HAP-1 (cell line): ENCODE measurements at regions not wholly inside any gene's neighbourhood (a gene's known extent, or its start where the extent isn't known, plus 50 kb on each side); places are given as distances from the start of the nearest gene placed in this dataset.
A peak's percentile ranks its signal among the peaks of the same experiment; 100 is the strongest.
"Not testable (repeated sequence)": the region's sequence is repeated elsewhere in the genome, so short reads cannot be mapped to it uniquely, and the experiment has no call there.

ENCODE experiments used
- DNase-seq, 2 experiments: peaks; one replicate each; pipeline ENCODE4 v3.0.0-alpha.2; 2016 to 2020; ENCODE audit warnings: low spot score in 2 of 2
- H3K27me3 ChIP-seq: fragments of 250-450 bp; sonication (Bioruptor Pico); 2 replicates; pipeline ENCODE4 v1.5.1; 2020; ENCODE audit warnings: low read depth, mild to moderate bottlenecking, moderate library complexity
- H3K36me3 ChIP-seq: fragments of 250-450 bp; sonication (Bioruptor Pico); replicated peaks from 2 replicates; pipeline ENCODE4 v1.5.1; 2020; ENCODE audit warnings: mild to moderate bottlenecking
- H3K4me1 ChIP-seq: fragments of 250-450 bp; sonication (Bioruptor Pico); 2 replicates; pipeline ENCODE4 v1.5.1; 2020; ENCODE audit warnings: mild to moderate bottlenecking
- H3K4me3 ChIP-seq: fragments of 250-450 bp; sonication (Bioruptor Pico); 2 replicates; pipeline ENCODE4 v1.5.1; 2020; ENCODE audit warnings: mild to moderate bottlenecking, moderate library complexity
- H3K9me3 ChIP-seq: fragments of 250-450 bp; sonication (Bioruptor Pico); 2 replicates; pipeline ENCODE4 v1.5.1; 2020; ENCODE audit warnings: mild to moderate bottlenecking, moderate library complexity
- in situ Hi-C: fragments of 300-500 bp; cut with MboI; formaldehyde crosslinking; loops from 3 replicates; pipeline ENCODE4 v1.14.3; 2020; ENCODE audit warnings: low sequenced_read_pairs, inconsistent platforms, mixed read lengths

- Histone ChIP-seq H3K4me3 (no peak overlapping the region), H3K4me1 (no peaks in the 10 kb centered on the region), H3K9me3 (no peaks in the 10 kb centered on the region), H3K27me3 (no peaks in the 10 kb centered on the region), H3K36me3 (no peaks in the 10 kb centered on the region)
- in situ Hi-C loops = no loop called here
- DNase-seq = peak in 1 of 2 experiments; percentile 30
Measured at GRCh38 chr18:68172842-68173549, 541.9 kb downstream of the TMX3 start.

GRCh38 chr18:68164909-68165308 is 550.0 kb downstream of the TMX3 start:
- H3K9me3 ChIP-seq = no peaks in the 10 kb centered on the region
- H3K4me3 ChIP-seq = no peak overlapping the region
- no peaks in the 10 kb centered on the region for H3K36me3 ChIP-seq
- H3K4me1 ChIP-seq = no peaks in the 10 kb centered on the region
- no peak for DNase-seq
- in situ Hi-C loops = no loop called here
- no peaks in the 10 kb centered on the region for H3K27me3 ChIP-seq

DNA sequence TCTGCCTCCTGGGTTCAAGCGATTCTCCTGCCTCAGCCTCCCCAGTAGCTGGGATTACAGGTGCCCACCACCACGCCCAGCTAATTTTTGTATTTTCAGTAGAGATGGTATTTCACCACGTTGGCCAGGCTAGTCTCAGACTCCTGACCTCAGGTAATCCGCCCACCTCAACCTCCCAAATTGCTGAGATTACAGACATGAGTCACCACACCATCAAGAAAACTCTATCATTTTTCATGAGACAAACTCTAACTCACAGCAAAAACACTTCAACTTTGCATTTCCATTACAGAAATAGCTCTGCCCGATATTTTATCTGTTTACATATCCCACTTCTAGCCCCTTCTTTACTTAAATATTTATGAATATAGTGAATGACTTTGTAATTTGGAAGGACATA is 561.1 kb downstream of the TMX3 start:
- H3K36me3 ChIP-seq, DNase-seq, H3K9me3 ChIP-seq, in situ Hi-C loops, H3K4me1 ChIP-seq, H3K27me3 ChIP-seq, H3K4me3 ChIP-seq: not testable (repeated sequence)

DNA sequence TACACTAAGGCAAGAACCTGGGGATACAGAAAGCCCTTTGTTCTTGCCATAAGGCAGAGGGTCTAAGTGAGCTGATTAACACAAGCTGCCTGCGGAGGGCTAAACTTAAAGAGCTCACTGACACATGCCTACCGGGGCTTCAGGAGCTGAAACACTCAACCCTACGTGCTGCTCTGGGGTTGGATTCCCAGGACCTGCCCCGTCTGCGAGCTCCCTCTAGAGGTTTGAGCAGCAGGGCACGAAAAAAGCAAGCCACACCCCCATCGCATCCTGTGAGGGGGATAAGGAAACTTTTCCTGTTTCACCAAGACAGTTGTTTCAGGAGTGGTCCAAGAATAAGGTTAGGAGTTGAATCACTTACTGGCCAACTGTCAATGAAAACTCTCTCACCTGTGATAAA is 562.1 kb downstream of the TMX3 start:
- in situ Hi-C loops = no loop called here
- H3K36me3 ChIP-seq = no peaks in the 10 kb centered on the region
- no peaks in the 10 kb centered on the region for H3K27me3 ChIP-seq
- DNase-seq = peak in 1 of 2 experiments; percentile 25
- no peaks in the 10 kb centered on the region for H3K9me3 ChIP-seq
- H3K4me1 ChIP-seq = no peaks in the 10 kb centered on the region
- H3K4me3 ChIP-seq = no peak overlapping the region

GRCh38 chr18:68150961-68151360 is 563.9 kb downstream of the TMX3 start:
- no peaks in the 10 kb centered on the region for H3K27me3 ChIP-seq
- no peak for DNase-seq
- no peaks in the 10 kb centered on the region for H3K4me1 ChIP-seq
- in situ Hi-C loops = no loop called here
- H3K9me3 ChIP-seq = no peaks in the 10 kb centered on the region
- no peaks in the 10 kb centered on the region for H3K36me3 ChIP-seq
- H3K4me3 ChIP-seq = no peak overlapping the region

DNA sequence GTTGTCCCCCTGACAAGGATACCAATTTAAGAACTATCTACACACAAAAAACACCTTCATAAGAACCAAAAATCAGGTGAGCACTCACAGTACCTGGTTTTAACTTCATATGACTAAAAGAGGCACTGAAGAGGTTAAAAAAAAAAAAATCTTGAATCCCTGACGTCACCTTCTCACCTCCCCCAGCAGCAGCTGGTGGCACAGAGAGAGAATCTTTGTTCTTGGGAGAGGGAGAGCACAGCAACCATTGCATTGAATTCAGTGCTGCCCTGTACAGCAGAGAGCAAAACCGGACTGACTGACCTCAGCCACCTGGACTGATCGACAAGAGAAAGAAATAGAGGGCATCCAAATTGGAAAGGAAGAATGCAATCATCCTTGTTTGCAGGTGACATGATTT is 566.0 kb downstream of the TMX3 start:
- H3K36me3 ChIP-seq = no peaks in the 10 kb centered on the region
- H3K9me3 ChIP-seq = no peaks in the 10 kb centered on the region
- H3K27me3 ChIP-seq = no peaks in the 10 kb centered on the region
- in situ Hi-C loops = no loop called here
- DNase-seq = no peak
- no peak overlapping the region for H3K4me3 ChIP-seq
- H3K4me1 ChIP-seq = no peaks in the 10 kb centered on the region

- in situ Hi-C loops = no loop called here
Measured at GRCh38 chr18:68147728-68148127, 567.2 kb downstream of the TMX3 start.

DNA sequence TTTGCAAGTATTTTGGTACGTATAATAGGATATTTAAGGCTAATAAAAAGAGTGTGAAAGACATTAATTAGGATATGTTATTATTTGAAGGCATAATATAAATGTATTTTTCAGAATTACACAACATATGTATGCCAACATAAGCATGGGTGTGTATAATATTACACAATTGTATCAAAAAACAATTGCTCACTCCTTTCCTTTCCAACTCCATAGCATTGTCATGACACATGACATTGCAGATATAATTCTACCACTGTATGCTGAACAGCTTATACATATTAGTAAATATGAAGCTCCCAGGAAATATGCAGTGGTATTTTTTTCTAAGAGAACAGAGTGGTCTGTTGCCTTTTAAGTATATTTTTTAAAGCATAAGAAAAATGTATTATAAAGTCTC is 593.1 kb downstream of the TMX3 start:
- in situ Hi-C loops = no loop called here
- Histone ChIP-seq H3K4me3 (no peak overlapping the region), H3K36me3 (no peaks in the 10 kb centered on the region), H3K9me3 (no peaks in the 10 kb centered on the region), H3K4me1 (no peaks in the 10 kb centered on the region), H3K27me3 (no peaks in the 10 kb centered on the region)
- DNase-seq = no peak

More at GRCh38 chr18:68147728-68148127, 567.2 kb downstream of the TMX3 start:
- Histone ChIP-seq H3K4me3 (no peak overlapping the region), H3K27me3 (no peaks in the 10 kb centered on the region), H3K4me1 (no peaks in the 10 kb centered on the region), H3K9me3 (no peaks in the 10 kb centered on the region), H3K36me3 (no peaks in the 10 kb centered on the region)
- DNase-seq = no peak

- no peak for DNase-seq
- Histone ChIP-seq H3K27me3 (no peaks in the 10 kb centered on the region), H3K9me3 (no peaks in the 10 kb centered on the region), H3K4me3 (no peak overlapping the region), H3K36me3 (no peaks in the 10 kb centered on the region), H3K4me1 (no peaks in the 10 kb centered on the region)
- in situ Hi-C loops = no loop called here
Measured at GRCh38 chr18:68121308-68121707, 593.6 kb downstream of the TMX3 start.

DNA sequence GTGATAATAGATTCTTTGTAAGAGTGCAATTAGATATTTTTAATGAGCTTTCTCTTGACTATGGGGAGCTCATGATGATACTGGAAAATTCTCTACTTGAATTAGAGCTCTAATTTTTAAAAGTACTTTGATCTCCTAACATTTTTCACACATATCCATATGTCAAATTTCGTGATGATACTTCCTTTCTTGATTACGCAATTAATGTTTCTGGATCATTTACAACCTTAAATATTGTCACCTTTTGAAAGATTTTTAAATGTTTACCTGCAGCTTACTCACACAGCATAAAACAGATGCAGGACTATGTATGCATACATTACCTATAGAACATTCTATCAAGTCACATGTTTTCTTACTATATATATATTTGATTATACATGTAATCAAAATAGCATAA is 598.5 kb upstream of the DSEL start:
- Histone ChIP-seq H3K4me3 (no peak overlapping the region), H3K36me3 (no peaks in the 10 kb centered on the region), H3K27me3 (no peaks in the 10 kb centered on the region), H3K9me3 (no peaks in the 10 kb centered on the region), H3K4me1 (no peaks in the 10 kb centered on the region)
- no peak for DNase-seq
- in situ Hi-C loops = no loop called here

- Histone ChIP-seq H3K27me3 (no peaks in the 10 kb centered on the region), H3K4me1 (no peaks in the 10 kb centered on the region), H3K9me3 (no peaks in the 10 kb centered on the region), H3K36me3 (no peaks in the 10 kb centered on the region), H3K4me3 (no peak overlapping the region)
- no peak for DNase-seq
- in situ Hi-C loops = no loop called here
Measured at GRCh38 chr18:68104036-68104435, 587.5 kb upstream of the DSEL start.

GRCh38 chr18:68103561-68103960 is 587.0 kb upstream of the DSEL start:
- no peak for DNase-seq
- H3K27me3 ChIP-seq = no peaks in the 10 kb centered on the region
- no peaks in the 10 kb centered on the region for H3K36me3 ChIP-seq
- no peaks in the 10 kb centered on the region for H3K9me3 ChIP-seq
- no peaks in the 10 kb centered on the region for H3K4me1 ChIP-seq
- in situ Hi-C loops = no loop called here
- H3K4me3 ChIP-seq = no peak overlapping the region

- H3K4me1 ChIP-seq = no peaks in the 10 kb centered on the region
- no peak overlapping the region for H3K4me3 ChIP-seq
- no peak for DNase-seq
- H3K27me3 ChIP-seq = no peaks in the 10 kb centered on the region
- in situ Hi-C loops = no loop called here
- H3K36me3 ChIP-seq = no peaks in the 10 kb centered on the region
- no peaks in the 10 kb centered on the region for H3K9me3 ChIP-seq
Measured at GRCh38 chr18:68102117-68102516, 585.6 kb upstream of the DSEL start.

DNA sequence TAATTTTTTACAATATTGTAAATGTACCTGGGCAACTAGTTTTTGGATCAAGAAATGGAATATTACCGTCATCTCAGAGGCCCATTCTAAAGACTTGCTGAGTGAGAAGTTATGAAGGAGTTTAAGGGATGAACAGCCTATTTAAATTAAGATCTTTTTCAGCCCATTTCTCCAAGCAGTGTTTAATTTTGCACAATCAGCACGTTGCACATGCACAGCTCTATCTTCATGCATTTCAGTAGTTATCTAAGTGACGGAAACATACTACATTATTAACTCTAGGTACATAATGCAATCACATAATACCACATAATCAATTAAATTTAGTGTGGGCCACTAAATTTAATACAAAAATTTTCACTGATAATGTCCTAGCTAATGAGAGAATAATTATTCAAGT is 582.1 kb upstream of the DSEL start:
- Histone ChIP-seq H3K27me3 (no peaks in the 10 kb centered on the region), H3K4me3 (no peak overlapping the region), H3K9me3 (no peaks in the 10 kb centered on the region), H3K36me3 (no peaks in the 10 kb centered on the region), H3K4me1 (no peaks in the 10 kb centered on the region)
- in situ Hi-C loops = no loop called here
- no peak for DNase-seq

GRCh38 chr18:68086481-68086880 is 570.0 kb upstream of the DSEL start:
- Histone ChIP-seq H3K4me3 (no peak overlapping the region), H3K9me3 (no peaks in the 10 kb centered on the region), H3K27me3 (no peaks in the 10 kb centered on the region), H3K4me1 (no peaks in the 10 kb centered on the region), H3K36me3 (no peaks in the 10 kb centered on the region)
- no peak for DNase-seq
- in situ Hi-C loops = no loop called here
